IPS-18c (cell line): ENCODE measurements at regions not wholly inside any gene's neighbourhood (a gene's known extent, or its start where the extent isn't known, plus 50 kb on each side); places are given as distances from the start of the nearest gene placed in this dataset.
"Not testable (repeated sequence)": the region's sequence is repeated elsewhere in the genome, so short reads cannot be mapped to it uniquely, and the experiment has no call there.

Experiments used
- H3K4me3 ChIP-seq: 2 replicates; pipeline ENCODE4 v1.7.0; 2013; ENCODE audit warnings: low read depth, mild to moderate bottlenecking, low read length, moderate library complexity; ENCODE audit not compliant: insufficient read depth
- H3K9me3 ChIP-seq: one replicate; pipeline ENCODE4 v1.6.1; 2013; ENCODE audit warnings: mild to moderate bottlenecking, low read length, moderate library complexity; ENCODE audit not compliant: control insufficient read depth, insufficient read depth

DNA sequence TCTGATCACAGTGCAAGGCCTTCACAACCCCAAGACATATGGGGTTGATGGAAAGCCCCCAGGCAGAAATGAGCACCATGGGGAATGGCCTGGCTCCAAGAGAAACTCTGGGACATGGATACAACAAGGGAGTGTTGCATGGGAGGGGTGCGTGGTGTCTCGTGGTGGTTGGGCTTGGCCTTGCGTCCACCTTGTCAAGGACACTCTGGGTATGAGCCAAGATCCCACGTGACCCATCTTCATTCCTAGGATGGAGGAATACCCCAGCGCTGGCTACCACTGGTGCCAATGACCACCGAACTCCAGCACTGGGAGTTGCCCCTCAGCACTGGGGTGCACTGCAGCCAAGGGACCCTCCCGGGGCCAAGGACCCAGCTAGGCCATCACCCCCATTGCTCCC lies 267.5 kb upstream of the AGTR2 start:
- H3K4me3 ChIP-seq, result no peak overlapping the region
- no peaks in the 10 kb centered on the region for H3K9me3 ChIP-seq

DNA sequence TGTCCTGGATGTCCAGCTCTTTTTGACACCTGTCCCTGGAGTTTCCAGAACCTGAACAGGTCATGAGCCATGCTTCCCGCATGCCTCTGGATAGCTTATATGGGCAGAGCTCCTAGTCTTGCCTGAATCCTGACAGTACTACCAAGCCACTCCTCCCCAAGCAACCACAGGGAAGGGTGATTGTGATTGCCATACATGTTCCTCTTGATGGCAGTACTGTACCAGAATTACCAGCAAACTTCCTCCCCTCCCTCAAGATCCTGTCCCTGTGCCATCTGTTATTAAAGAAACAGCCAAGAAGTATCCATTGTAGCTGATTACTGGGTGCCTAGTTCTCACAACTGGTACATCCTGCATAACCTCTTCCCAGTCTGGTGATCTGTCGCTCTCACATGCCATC lies 264.3 kb upstream of the AGTR2 start:
- Histone ChIP-seq H3K9me3 (no peaks in the 10 kb centered on the region), H3K4me3 (no peak overlapping the region)

GRCh38 chrX:115906881-115907280 lies 263.7 kb upstream of the AGTR2 start:
- no peak overlapping the region for H3K4me3 ChIP-seq
- peaks cover 2% of the 10 kb centered on the region for H3K9me3 ChIP-seq

DNA sequence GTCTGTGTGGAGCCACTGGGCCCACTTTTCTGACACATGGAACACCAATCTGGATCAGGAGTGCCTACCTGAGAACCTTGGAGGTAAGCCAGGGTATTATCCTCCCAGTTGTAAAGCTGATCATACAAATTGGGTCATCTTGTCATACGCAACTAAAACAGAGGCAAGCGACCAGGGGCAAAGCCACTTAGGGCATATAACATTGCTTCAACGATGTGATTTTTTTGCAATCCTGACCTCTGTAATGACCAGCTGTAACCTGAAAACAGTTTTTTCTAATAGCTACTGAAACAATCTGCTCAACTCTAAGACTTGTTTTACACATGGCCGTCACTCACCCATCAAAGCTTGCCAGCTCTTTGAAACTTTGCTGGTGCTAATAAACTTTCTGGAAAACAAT lies 261.5 kb upstream of the AGTR2 start:
- H3K4me3 ChIP-seq, result no peak overlapping the region
- peaks cover 2% of the 10 kb centered on the region for H3K9me3 ChIP-seq

DNA sequence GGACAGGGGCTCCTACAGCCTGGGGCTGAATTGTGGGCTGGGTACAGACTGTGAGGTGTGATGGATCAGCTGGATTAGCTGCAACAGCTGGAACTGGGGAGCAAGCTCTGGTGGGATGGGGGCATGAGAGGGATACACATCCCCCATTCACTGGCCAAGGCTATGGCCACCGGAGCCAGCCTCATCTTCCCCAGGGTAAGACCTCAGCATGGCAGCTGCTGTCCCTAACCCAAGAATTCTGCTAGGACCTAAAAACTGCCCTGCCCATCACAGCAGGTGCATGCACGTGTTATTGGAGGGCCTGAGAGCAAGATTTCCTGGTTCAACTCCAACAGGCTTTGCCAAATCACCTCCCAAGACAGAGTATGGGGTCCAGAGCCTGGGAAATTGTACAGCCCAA lies 258.6 kb upstream of the AGTR2 start:
- H3K9me3 ChIP-seq, result peaks cover 2% of the 10 kb centered on the region
- no peak overlapping the region for H3K4me3 ChIP-seq

DNA sequence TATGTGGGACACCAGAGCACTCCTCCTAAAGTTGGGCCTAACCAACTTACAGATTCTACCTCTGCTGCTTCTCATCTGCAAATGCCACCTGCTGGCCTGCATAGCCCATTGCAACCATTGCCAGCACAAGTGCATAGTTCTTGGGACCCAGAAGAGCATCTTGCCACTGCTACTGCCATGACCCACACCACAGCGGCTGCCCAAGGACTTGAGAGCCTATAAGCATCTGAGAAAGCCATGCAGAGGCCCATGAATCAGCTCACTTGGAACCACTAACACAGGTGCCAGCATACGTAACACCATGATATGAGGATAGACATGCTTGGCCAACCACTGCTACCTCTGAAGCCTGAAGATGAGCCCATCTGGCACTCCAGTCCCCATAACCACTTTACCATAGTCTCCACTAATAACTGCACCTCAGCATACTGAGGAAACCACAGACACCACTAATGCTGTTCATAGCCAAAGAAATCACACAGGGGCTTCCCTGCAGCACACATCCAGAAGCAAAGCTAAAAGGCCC lies 258.1 kb upstream of the AGTR2 start:
- H3K9me3 ChIP-seq, result peaks cover 2% of the 10 kb centered on the region
- H3K4me3 ChIP-seq, result no peak overlapping the region

GRCh38 chrX:115913575-115913974 lies 257.0 kb upstream of the AGTR2 start:
- Histone ChIP-seq H3K9me3 (peaks cover 2% of the 10 kb centered on the region), H3K4me3 (no peak overlapping the region)

- H3K9me3 ChIP-seq, H3K4me3 ChIP-seq: not testable (repeated sequence)
Measured at GRCh38 chrX:115915625-115916024, 254.9 kb upstream of the AGTR2 start.

DNA sequence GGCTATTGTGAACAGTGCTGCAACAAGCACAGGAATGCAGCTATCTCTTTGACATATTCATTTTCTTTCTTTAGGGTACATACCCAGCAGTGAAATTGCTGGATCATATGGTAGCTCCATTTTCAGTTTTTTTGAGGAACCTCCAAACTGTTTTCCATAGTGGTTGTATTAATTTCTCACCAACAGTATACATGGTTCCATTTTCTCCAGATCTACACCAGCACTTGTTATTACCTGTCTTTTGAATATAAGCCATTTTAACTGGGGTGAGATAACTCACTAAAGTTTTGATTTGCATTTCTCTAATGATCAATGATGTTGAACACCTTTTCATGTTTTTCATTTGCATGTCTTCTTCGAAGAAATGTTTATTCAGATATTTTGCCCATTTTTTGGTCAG lies 241.1 kb upstream of the AGTR2 start:
- Histone ChIP-seq H3K9me3 (peaks cover 4% of the 10 kb centered on the region), H3K4me3 (no peak overlapping the region)

GRCh38 chrX:115936008-115936407 lies 234.5 kb upstream of the AGTR2 start:
- peaks cover 5% of the 10 kb centered on the region for H3K9me3 ChIP-seq
- H3K4me3 ChIP-seq, result no peak overlapping the region

GRCh38 chrX:115939070-115939469 lies 231.5 kb upstream of the AGTR2 start:
- Histone ChIP-seq H3K9me3 (peaks cover 5% of the 10 kb centered on the region), H3K4me3 (no peak overlapping the region)

GRCh38 chrX:115939636-115940160 lies 230.8 kb upstream of the AGTR2 start:
- Histone ChIP-seq H3K9me3 (peaks cover 5% of the 10 kb centered on the region), H3K4me3 (no peak overlapping the region)

- no peaks in the 10 kb centered on the region for H3K9me3 ChIP-seq
- H3K4me3 ChIP-seq, result no peak overlapping the region
Measured at GRCh38 chrX:115940348-115940747, 230.2 kb upstream of the AGTR2 start.

DNA sequence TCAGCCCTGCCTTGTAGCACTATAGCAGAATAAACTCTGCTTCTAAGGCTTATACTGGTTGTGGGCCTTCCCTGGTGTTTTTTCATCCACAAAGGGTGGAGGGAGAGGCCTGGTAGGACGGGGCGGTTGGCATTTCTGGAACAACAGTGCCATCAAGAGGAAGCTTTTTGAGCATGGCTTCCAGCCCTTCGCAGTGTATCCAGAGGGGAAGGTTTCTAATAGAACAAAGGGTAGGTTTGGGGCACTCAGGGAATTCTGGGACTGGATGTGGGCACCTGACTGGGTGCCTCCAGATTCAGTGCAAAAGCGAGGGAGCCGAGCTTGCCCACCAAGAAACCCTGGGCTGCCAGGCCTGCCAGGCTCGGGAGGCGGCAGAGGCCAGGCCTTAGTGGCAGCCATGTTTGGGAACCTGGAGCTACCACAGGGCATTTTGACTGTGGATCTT lies 229.6 kb upstream of the AGTR2 start:
- Histone ChIP-seq H3K4me3 (no peak overlapping the region), H3K9me3 (no peaks in the 10 kb centered on the region)

- no peak overlapping the region for H3K4me3 ChIP-seq
- H3K9me3 ChIP-seq, result no peaks in the 10 kb centered on the region
Measured at GRCh38 chrX:115941388-115941787, 229.2 kb upstream of the AGTR2 start.

GRCh38 chrX:115946059-115946458 lies 224.5 kb upstream of the AGTR2 start:
- Histone ChIP-seq H3K4me3 (no peak overlapping the region), H3K9me3 (no peaks in the 10 kb centered on the region)

DNA sequence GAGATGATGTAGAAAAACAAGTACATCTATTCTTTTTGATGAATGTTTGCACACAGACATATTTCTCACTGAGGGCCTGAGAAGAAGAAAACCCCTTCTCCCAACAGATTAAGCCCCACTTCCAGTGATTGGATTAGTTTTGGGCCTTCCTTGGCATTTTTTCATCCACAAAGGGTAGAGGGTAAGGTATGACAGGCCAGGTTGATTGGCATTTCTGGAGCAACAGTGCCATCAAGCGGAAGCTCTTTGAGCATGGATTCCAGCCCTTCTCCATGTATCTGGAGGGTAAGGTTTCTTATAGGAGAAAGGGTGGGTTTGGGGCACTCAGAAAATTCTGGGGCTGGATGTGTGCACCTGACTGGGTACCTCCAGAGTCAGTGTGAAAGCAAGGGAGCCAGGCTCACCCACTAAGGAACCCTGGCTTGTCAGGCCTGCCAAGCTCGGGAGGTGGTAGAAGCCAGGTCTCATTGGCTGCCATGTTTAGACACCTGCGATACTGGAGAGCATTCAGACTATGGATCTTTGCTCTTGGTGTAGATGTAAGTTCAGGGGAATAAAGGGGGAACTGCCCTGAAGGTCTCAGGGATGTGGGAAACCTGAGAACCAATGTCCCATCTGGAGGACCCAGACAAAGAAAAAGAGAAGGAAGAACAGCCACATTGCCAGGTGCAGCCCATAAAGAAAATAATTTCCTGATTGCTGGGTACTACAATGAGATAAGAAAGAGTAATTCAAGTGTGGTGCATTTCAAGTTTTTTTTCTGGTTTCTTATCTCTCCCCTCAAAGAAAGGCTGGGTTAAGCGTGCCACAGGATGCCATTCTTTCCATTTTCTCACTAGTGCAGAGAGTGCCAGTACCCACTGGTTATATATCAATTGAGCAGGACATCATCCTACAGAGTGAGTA lies 222.3 kb upstream of the AGTR2 start:
- no peaks in the 10 kb centered on the region for H3K9me3 ChIP-seq
- H3K4me3 ChIP-seq, result no peak overlapping the region
